Cardiac muscle cell (in vitro differentiated cells and primary cell): ENCODE measurements at regions not wholly inside any gene's neighbourhood (a gene's known extent, or its start where the extent isn't known, plus 50 kb on each side); places are given as distances from the start of the nearest gene placed in this dataset.

Experiments
- DNase-seq, 2 donors: peaks; one replicate each; pipeline versions ENCODE4 v3.0.0 to v3.0.0-alpha.2; 2010 to 2017; ENCODE audit warnings: low read depth in 1 of 2, low spot score in 1 of 2
- H3K27ac ChIP-seq: fragments of 200-600 bp; sonication (generic); 2 replicates; pipeline ENCODE4 v1.5.1; 2016
- H3K27me3 ChIP-seq: fragments of 200-600 bp; sonication (generic); 2 replicates; pipeline ENCODE4 v1.6.0; 2016; ENCODE audit warnings: control low read depth
- H3K36me3 ChIP-seq: fragments of 200-600 bp; sonication (generic); 2 replicates; pipeline ENCODE4 v1.5.1; 2016; ENCODE audit warnings: control low read depth
- H3K4me1 ChIP-seq: fragments of 200-600 bp; sonication (generic); 2 replicates; pipeline ENCODE4 v1.8.1; 2017; ENCODE audit warnings: low read depth, mild to moderate bottlenecking, mixed run types
- H3K4me3 ChIP-seq: fragments of 200-600 bp; sonication (generic); 2 replicates; pipeline ENCODE4 v1.5.1; 2016; ENCODE audit warnings: mild to moderate bottlenecking
- H3K9me3 ChIP-seq: fragments of 200-600 bp; sonication (generic); 2 replicates; pipeline ENCODE4 v1.5.1; 2017; ENCODE audit warnings: low read depth, mild to moderate bottlenecking, control low read depth
- TF ChIP-seq, protein P1 (sequence below): IDR thresholded peaks from 2 replicates; pipeline ENCODE4 v1.5.1; 2012; ENCODE audit warnings: low read depth, mild to moderate bottlenecking, low read length

DNA sequence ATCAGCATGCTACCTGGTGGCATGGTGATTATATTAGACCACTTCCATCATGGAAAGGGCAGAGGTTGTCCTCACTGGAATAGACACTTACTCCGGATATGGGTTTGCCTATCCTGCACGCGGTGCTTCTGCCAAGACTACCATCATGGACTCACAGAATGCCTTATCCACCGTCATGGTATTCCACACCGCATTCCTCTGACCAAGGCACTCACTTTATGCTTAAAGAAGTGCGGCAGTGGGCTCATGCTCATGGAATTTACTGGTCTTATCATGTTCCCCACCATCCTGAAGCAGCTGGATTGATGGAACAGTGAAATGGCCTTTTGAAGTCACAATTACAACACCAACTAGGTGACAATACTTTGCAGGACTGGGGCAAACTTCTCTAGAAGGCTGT lies 109.2 kb upstream of the DRD2 start:
- Histone ChIP-seq H3K27me3 (no peaks in the 10 kb centered on the region), H3K36me3 (no peaks in the 10 kb centered on the region), H3K9me3 (no peaks in the 10 kb centered on the region), H3K4me3 (no peak overlapping the region), H3K27ac (no peak overlapping the region), H3K4me1 (no peaks in the 10 kb centered on the region)
- DNase-seq: no peak
- TF ChIP-seq, protein P1, sequence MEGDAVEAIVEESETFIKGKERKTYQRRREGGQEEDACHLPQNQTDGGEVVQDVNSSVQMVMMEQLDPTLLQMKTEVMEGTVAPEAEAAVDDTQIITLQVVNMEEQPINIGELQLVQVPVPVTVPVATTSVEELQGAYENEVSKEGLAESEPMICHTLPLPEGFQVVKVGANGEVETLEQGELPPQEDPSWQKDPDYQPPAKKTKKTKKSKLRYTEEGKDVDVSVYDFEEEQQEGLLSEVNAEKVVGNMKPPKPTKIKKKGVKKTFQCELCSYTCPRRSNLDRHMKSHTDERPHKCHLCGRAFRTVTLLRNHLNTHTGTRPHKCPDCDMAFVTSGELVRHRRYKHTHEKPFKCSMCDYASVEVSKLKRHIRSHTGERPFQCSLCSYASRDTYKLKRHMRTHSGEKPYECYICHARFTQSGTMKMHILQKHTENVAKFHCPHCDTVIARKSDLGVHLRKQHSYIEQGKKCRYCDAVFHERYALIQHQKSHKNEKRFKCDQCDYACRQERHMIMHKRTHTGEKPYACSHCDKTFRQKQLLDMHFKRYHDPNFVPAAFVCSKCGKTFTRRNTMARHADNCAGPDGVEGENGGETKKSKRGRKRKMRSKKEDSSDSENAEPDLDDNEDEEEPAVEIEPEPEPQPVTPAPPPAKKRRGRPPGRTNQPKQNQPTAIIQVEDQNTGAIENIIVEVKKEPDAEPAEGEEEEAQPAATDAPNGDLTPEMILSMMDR: no peak

DNA sequence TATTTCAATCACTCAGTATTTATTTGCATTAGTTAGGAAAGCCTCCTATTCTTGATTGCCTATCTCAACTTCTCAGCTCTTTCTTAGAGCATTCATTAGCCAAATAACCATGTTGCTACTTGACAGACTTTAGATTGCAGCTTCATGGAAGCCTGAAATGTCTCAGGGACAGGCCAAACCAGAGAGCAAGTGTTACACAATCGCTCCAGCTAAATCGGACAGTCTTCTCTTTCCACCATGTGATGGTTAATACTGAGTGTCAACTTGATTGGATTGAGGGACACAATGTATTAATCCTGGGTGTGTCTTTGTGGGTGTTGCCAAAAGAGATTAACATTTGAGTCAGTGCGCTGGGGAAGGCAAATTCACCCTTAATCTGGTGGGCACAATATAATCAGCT lies 106.5 kb upstream of the DRD2 start:
- peak in 1 of 2 donors; percentile 5 for DNase-seq
- no peak overlapping the region for H3K27ac ChIP-seq
- H3K36me3 ChIP-seq: no peaks in the 10 kb centered on the region
- H3K27me3 ChIP-seq: no peaks in the 10 kb centered on the region
- TF ChIP-seq, protein P1: no peak
- H3K4me3 ChIP-seq: no peak overlapping the region
- no peaks in the 10 kb centered on the region for H3K4me1 ChIP-seq
- no peaks in the 10 kb centered on the region for H3K9me3 ChIP-seq

DNA sequence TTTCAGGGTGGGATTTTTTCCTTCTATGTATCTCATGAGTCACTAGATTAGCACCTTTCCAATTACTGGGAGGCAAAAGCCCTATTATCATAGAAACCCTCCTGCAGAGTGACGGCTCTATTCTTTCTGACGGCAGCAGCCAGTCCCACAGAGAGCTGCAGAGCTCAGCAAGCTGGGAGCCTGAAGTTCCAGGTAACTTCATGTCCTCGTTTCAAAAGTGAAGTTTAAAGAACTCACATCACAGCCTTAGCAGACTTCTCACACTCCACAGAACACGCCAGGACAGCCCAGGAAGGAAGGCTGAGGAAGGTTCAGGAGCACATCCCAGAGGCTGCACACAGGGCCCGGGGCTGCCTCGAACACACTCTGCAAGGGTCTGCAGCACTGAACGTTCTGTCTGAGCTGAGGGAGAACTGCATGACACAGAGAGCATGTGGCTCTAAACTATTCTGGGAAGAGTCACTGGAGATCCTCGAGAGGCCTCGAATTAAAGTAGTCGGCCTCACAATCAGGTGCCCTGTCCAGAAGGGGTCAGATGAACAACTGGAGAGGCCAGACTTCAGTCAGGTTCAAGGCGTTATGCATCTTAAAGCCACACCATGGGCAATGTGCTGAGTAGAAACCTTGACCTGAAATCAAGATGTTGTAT lies 104.2 kb upstream of the DRD2 start:
- H3K9me3 ChIP-seq: no peaks in the 10 kb centered on the region
- no peak overlapping the region for H3K27ac ChIP-seq
- no peak overlapping the region for H3K4me3 ChIP-seq
- H3K4me1 ChIP-seq: no peaks in the 10 kb centered on the region
- TF ChIP-seq, protein P1: no peak
- no peak for DNase-seq
- no peaks in the 10 kb centered on the region for H3K27me3 ChIP-seq
- no peaks in the 10 kb centered on the region for H3K36me3 ChIP-seq

DNA sequence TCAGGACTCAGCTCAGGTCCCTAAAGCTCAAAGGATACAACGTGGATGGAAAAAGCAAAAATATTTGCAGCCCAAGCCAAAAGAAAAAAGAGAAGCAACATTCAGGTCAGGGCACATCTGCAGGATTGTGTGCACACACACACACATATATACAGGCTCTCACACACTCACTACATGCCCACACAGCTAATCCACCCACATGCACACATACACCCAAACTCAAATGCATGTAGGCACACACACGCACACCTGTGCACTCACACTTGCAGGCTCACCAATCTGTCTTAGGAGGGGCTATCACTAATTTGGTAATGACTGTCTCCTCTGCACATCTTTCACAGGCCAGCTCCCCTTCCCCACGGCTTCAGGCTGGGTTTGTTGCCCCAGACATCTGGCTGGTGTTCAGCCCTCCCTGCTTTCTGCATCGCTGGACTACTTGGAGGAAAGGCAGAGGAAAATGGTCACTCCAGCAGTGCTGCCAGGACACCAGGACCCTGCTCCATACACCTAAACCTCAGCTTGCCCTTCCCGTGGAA lies 103.6 kb upstream of the DRD2 start:
- TF ChIP-seq, protein P1: no peak
- Histone ChIP-seq H3K4me1 (no peaks in the 10 kb centered on the region), H3K9me3 (no peaks in the 10 kb centered on the region), H3K4me3 (no peak overlapping the region), H3K36me3 (no peaks in the 10 kb centered on the region), H3K27ac (no peak overlapping the region), H3K27me3 (no peaks in the 10 kb centered on the region)
- no peak for DNase-seq

DNA sequence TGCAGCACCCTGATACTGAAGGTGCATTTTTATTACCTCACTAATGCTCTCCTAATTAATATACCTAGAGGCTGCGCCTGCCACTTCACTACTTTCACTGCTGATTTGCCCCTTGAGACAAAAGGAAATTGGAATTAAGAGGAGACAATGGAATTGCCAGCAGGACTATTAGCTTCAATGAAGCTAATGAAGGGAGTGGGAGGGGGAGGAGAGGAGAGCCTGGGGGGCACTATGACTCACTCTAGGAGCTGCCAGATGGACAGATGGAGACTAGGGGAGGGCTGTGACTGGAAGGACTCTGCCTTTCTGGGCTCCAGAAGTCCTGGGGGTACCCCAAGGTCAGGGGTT lies 102.8 kb upstream of the DRD2 start:
- Histone ChIP-seq H3K27me3 (no peaks in the 10 kb centered on the region), H3K4me1 (no peaks in the 10 kb centered on the region), H3K9me3 (no peaks in the 10 kb centered on the region), H3K36me3 (no peaks in the 10 kb centered on the region), H3K4me3 (no peak overlapping the region), H3K27ac (no peak overlapping the region)
- DNase-seq: no peak
- TF ChIP-seq, protein P1: no peak
